B cell (primary cell): ENCODE measurements at regions not wholly inside any gene's neighbourhood (a gene's known extent, or its start where the extent isn't known, plus 50 kb on each side); places are given as distances from the start of the nearest gene placed in this dataset.

Source experiments
- ATAC-seq: fragments of 200-7000 bp; cut with Tn5 transposase; one replicate; pipeline ENCODE4 v1.10.0; 2021; ENCODE audit warnings: low read depth, mild to moderate bottlenecking, moderate number of reproducible peaks, moderate library complexity
- CTCF ChIA-PET: fragments of 350-600 bp; sonication (Branson Sonifier 250); formaldehyde crosslinking; loops from one replicate; lab custom pipeline; 2021; ENCODE audit warnings: antibody characterized with exemption, inconsistent platforms; lab: Charles Lee
- POLR2A ChIA-PET: fragments of 350-600 bp; sonication (Branson Sonifier 250); formaldehyde crosslinking; loops from one replicate; lab custom pipeline; 2021; ENCODE audit warnings: antibody characterized with exemption; lab: Charles Lee
- DNase-seq: peaks from one replicate; pipeline ENCODE4 v3.0.0; 2013
- H2AFZ ChIP-seq: 2 replicates; pipeline ENCODE4 v1.6.1; 2012; ENCODE audit warnings: mild to moderate bottlenecking, low read depth, low read length; ENCODE audit not compliant: insufficient read depth, poor library complexity, severe bottlenecking
- H3K27ac ChIP-seq, 2 donors: 1 replicate in 1 of 2; 2 replicates in 1 of 2; pipeline ENCODE4 v1.5.1; 2012 to 2013; ENCODE audit warnings: low read length in 2 of 2, mild to moderate bottlenecking in 2 of 2, moderate library complexity in 1 of 2
- H3K27me3 ChIP-seq, 4 experiments: fragments of 200-600 bp in 1 of 4; sonication (generic) in 1 of 4; replicated peaks in 1 of 4; 1 replicate in 2 of 4; 2 replicates in 2 of 4; pipeline versions ENCODE4 v1.6.1 to v1.7.0; 2013 to 2016; ENCODE audit warnings: low read length in 3 of 4, mild to moderate bottlenecking in 2 of 4, mixed read lengths in 1 of 4, moderate library complexity in 1 of 4; ENCODE audit not compliant: insufficient read depth in 4 of 4, control insufficient read depth in 3 of 4; ENCODE audit errors: control extremely low read depth in 1 of 4
- H3K36me3 ChIP-seq, 2 experiments: replicated peaks in 1 of 2; 1 replicate in 1 of 2; 2 replicates in 1 of 2; pipeline versions ENCODE4 v1.6.1 to v1.7.1; 2013; ENCODE audit warnings: low read length in 1 of 2; ENCODE audit not compliant: insufficient read depth in 2 of 2, control insufficient read depth in 1 of 2; ENCODE audit errors: control extremely low read depth in 1 of 2, extremely low read depth in 1 of 2
- H3K4me1 ChIP-seq, 2 donors: fragments of 200-600 bp in 1 of 2; sonication (generic) in 1 of 2; 1 replicate in 1 of 2; 2 replicates in 1 of 2; pipeline versions ENCODE4 v1.5.1 to v1.6.1; 2013 to 2017; ENCODE audit warnings: low read length in 2 of 2; ENCODE audit not compliant: control insufficient read depth in 2 of 2, insufficient read depth in 2 of 2
- H3K4me2 ChIP-seq: replicated peaks from 2 replicates; pipeline ENCODE3; 2012; ENCODE audit warnings: mild to moderate bottlenecking, low read depth, low read length; ENCODE audit not compliant: poor library complexity, severe bottlenecking
- H3K4me3 ChIP-seq, 5 experiments: fragments of 200-600 bp in 1 of 5; sonication (generic) in 1 of 5; 1 replicate in 3 of 5; 2 replicates in 2 of 5; pipeline versions ENCODE4 v1.5.1 to v1.7.0; 2011 to 2016; ENCODE audit warnings: low read length in 4 of 5, mild to moderate bottlenecking in 4 of 5, low read depth in 2 of 5, control low read depth in 1 of 5, moderate library complexity in 1 of 5; ENCODE audit not compliant: insufficient read depth in 1 of 5; ENCODE audit errors: control extremely low read depth in 1 of 5, extremely low read depth in 1 of 5
- H3K79me2 ChIP-seq: fragments of 200-600 bp; sonication (generic); one replicate; pipeline ENCODE4 v1.6.0; 2016; ENCODE audit warnings: low read length; ENCODE audit not compliant: control insufficient read depth, insufficient read depth
- H3K9ac ChIP-seq: fragments of 200-600 bp; sonication (generic); 2 replicates; pipeline ENCODE4 v1.6.1; 2017; ENCODE audit warnings: mild to moderate bottlenecking, low read length, moderate library complexity
- H3K9me3 ChIP-seq, 3 donors: one replicate each; pipeline versions ENCODE4 v1.6.1 to v1.7.1; 2013; ENCODE audit warnings: low read length in 2 of 3; ENCODE audit not compliant: control insufficient read depth in 2 of 3, insufficient read depth in 1 of 3; ENCODE audit errors: control extremely low read depth in 1 of 3
- H4K20me1 ChIP-seq: 2 replicates; pipeline ENCODE4 v1.6.0; 2012; ENCODE audit warnings: mild to moderate bottlenecking, low read length; ENCODE audit not compliant: insufficient read depth, control insufficient read depth, poor library complexity, severe bottlenecking
- H3K27ac Mint-ChIP-seq: one replicate; pipeline ENCODE4 v1.8.0; 2021; ENCODE audit warnings: mixed read lengths
- H3K27me3 Mint-ChIP-seq: one replicate; pipeline ENCODE4 v1.8.0; 2021; ENCODE audit warnings: mixed read lengths
- H3K4me1 Mint-ChIP-seq: one replicate; pipeline ENCODE4 v1.8.0; 2021; ENCODE audit warnings: mixed read lengths
- H3K4me3 Mint-ChIP-seq: one replicate; pipeline ENCODE4 v1.8.0; 2021; ENCODE audit warnings: mixed read lengths
- H3K9me3 Mint-ChIP-seq: one replicate; pipeline ENCODE4 v1.8.0; 2022; ENCODE audit warnings: mixed read lengths; ENCODE audit not compliant: insufficient read depth
- CTCF ChIP-seq: fragments of 200-600 bp; IDR thresholded peaks from one replicate; pipeline ENCODE4 v1.8.0; 2022; ENCODE audit warnings: antibody characterized with exemption, mild to moderate bottlenecking
- EZH2 ChIP-seq: IDR thresholded peaks from 2 replicates; pipeline ENCODE4 v1.6.1; 2012; ENCODE audit warnings: borderline replicate concordance, low read depth, mild to moderate bottlenecking, moderate library complexity, low read length; ENCODE audit not compliant: insufficient read depth, poor library complexity, severe bottlenecking
- WGBS: methylation state at CpG from one replicate; pipeline ENCODE4 v1.1.5; 2013; ENCODE audit warnings: missing lambda C conversion rate; ENCODE audit not compliant: insufficient coverage; 5-methylcytosine and 5-hydroxymethylcytosine counted together
- intact Hi-C: fragments of 100-400 bp; cut with micrococcal nuclease; formaldehyde crosslinking; loops from one replicate; pipeline ENCODE4 v1.10.0; 2022

GRCh38 chr9:7936996-7937395, 137.4 kb upstream of the DMAC1 start:
- no peak overlapping the region for H3K9ac ChIP-seq
- H3K9me3 ChIP-seq = peaks cover 0 to 8% (median 4%) of the 10 kb centered on the region in 3 donors
- ATAC-seq = no peak
- intact Hi-C loops = loop anchor here (5.0 kb wide), 1 partner anchor 35 kb away; no protein-coding TSS in a partner anchor
- no peak overlapping the region for H3K27ac ChIP-seq
- H3K4me3 ChIP-seq = no peak overlapping the region
- H2AFZ ChIP-seq = no peak overlapping the region
- TF ChIP-seq CTCF (no peak), EZH2 (no peak)
- peaks cover 18% of the 10 kb centered on the region for H3K4me1 Mint-ChIP-seq
- peaks cover 4% of the 10 kb centered on the region for H3K9me3 Mint-ChIP-seq
- no CpG with 5 or more reads among the region's 1 CpG for WGBS
- POLR2A ChIA-PET = no interaction called here
- H3K79me2 ChIP-seq = no peaks in the 10 kb centered on the region
- H3K4me3 Mint-ChIP-seq = no peak overlapping the region
- CTCF ChIA-PET = interaction anchor here (0.7 kb wide), 1 partner anchor 15 kb away, joined by 5 read pairs; no protein-coding TSS in a partner anchor
- DNase-seq = no peak
- H3K27me3 Mint-ChIP-seq = no peaks in the 10 kb centered on the region
- H4K20me1 ChIP-seq = no peaks in the 10 kb centered on the region
- no peaks in the 10 kb centered on the region for H3K27me3 ChIP-seq
- peaks cover 21 to 25% of the 10 kb centered on the region in 2 donors for H3K4me1 ChIP-seq
- H3K36me3 ChIP-seq = no peaks in the 10 kb centered on the region
- H3K27ac Mint-ChIP-seq = no peak overlapping the region
- peak overlapping the region; percentile 66 for H3K4me2 ChIP-seq

- TF ChIP-seq CTCF = no peak
- no peak for TF ChIP-seq EZH2
- H3K4me2 ChIP-seq = peak overlapping the region; percentile 66
- peak overlapping the region; percentile 42 for H3K9ac ChIP-seq
- no peaks in the 10 kb centered on the region for H3K79me2 ChIP-seq
- peaks cover 21 to 25% of the 10 kb centered on the region in 2 donors for H3K4me1 ChIP-seq
- H2AFZ ChIP-seq = peak overlapping the region; percentile 75
- H3K4me3 ChIP-seq = peak overlapping the region in 2 of 5 experiments; percentile 8 to 22
- Mint-ChIP-seq H3K4me1 (peaks cover 18% of the 10 kb centered on the region), H3K9me3 (peaks cover 4% of the 10 kb centered on the region), H3K4me3 (peak overlapping the region; percentile 81), H3K27me3 (no peaks in the 10 kb centered on the region), H3K27ac (peak overlapping the region; percentile 88)
- H3K36me3 ChIP-seq = no peaks in the 10 kb centered on the region
- ChIA-PET CTCF (no interaction called here), POLR2A (no interaction called here)
- no peak for ATAC-seq
- H3K27me3 ChIP-seq = no peaks in the 10 kb centered on the region
- peak overlapping the region; percentile 70 to 74 for H3K27ac ChIP-seq
- 61% methylated on average over 4 of the region's 4 CpGs for WGBS
- intact Hi-C loops = loop anchor here (5.0 kb wide), 1 partner anchor 36 kb away; no protein-coding TSS in a partner anchor
- DNase-seq = no peak
- H3K9me3 ChIP-seq = peaks cover 0 to 8% (median 4%) of the 10 kb centered on the region in 3 donors
- H4K20me1 ChIP-seq = no peaks in the 10 kb centered on the region
Measured at GRCh38 chr9:7936163-7936562, 136.6 kb upstream of the DMAC1 start.
